Bronchial epithelial cell (primary cell): ENCODE measurements at regions not wholly inside any gene's neighbourhood (a gene's known extent, or its start where the extent isn't known, plus 50 kb on each side); places are given as distances from the start of the nearest gene placed in this dataset.

Source experiments
- DNase-seq: peaks from one replicate; pipeline ENCODE4 v3.0.0-alpha.2; 2010; ENCODE audit warnings: low read depth
- FAIRE-seq: peaks from 2 replicates; lab custom pipeline; 2011; peaks lifted over from hg19 to GRCh38; lab: Jason Lieb, UNC
- H3K27me3 ChIP-seq: 2 replicates; pipeline ENCODE4 v1.5.1; 2011; ENCODE audit warnings: low read length; ENCODE audit not compliant: control insufficient read depth, insufficient read depth
- H3K36me3 ChIP-seq: 2 replicates; pipeline ENCODE4 v1.5.1; 2011; ENCODE audit warnings: low read length; ENCODE audit not compliant: control insufficient read depth, insufficient read depth
- H3K4me3 ChIP-seq: 2 replicates; pipeline ENCODE4 v1.5.1; 2011; ENCODE audit warnings: mild to moderate bottlenecking, low read depth, low read length, control low read depth
- TF ChIP-seq, protein P1 (sequence below): IDR thresholded peaks from 2 replicates; pipeline ENCODE4 v1.5.1; 2011; ENCODE audit warnings: mild to moderate bottlenecking, moderate library complexity, low read length, control low read depth, inconsistent platforms; ENCODE audit not compliant: insufficient read depth, severe bottlenecking

DNA sequence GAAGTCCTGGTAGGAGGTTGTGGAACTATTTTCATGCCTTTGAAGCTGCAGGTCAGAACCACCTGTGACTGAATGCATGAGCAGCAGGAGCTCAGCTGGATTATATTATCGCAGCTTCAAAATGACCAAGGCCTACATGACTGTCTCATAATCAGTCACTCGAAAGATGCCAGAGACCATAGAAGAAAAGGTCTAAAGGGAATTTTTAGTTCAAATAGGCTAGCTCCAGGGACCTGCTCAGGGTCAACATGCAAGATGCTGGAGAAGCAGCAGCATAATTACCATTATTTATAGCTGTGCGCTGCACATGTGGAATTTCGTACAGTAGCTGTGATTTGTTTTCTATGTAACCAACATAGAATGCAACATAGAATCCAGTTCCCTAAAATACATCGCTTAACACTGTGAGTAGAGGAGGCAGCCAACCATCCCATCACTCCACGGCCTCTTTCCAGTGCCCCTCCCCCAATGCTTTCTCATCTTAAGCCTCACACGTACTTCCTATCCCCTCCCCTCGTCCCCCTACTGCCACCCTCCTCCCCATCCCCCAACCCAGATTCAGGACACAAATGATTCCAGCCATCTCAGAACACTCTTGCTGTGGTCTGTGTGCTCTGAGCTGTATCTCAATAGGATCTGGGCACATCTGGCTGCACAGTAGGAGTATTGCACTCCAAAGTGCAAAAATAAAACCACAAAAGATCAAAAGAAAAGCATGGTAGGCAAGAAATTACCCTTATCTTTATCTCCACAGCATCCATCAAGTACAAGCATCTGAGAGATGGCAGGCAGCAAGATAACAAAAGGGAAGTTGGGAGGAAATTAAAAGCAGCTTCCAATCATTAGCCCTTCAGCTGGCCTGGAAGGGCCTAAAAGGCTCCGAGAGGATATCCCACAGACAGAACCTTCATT, 352.8 kb upstream of the SEMA6D start:
- Histone ChIP-seq H3K27me3 (no peaks in the 10 kb centered on the region), H3K36me3 (no peaks in the 10 kb centered on the region), H3K4me3 (no peak overlapping the region)
- FAIRE-seq (no peak), DNase-seq (no peak)
- TF ChIP-seq, protein P1, sequence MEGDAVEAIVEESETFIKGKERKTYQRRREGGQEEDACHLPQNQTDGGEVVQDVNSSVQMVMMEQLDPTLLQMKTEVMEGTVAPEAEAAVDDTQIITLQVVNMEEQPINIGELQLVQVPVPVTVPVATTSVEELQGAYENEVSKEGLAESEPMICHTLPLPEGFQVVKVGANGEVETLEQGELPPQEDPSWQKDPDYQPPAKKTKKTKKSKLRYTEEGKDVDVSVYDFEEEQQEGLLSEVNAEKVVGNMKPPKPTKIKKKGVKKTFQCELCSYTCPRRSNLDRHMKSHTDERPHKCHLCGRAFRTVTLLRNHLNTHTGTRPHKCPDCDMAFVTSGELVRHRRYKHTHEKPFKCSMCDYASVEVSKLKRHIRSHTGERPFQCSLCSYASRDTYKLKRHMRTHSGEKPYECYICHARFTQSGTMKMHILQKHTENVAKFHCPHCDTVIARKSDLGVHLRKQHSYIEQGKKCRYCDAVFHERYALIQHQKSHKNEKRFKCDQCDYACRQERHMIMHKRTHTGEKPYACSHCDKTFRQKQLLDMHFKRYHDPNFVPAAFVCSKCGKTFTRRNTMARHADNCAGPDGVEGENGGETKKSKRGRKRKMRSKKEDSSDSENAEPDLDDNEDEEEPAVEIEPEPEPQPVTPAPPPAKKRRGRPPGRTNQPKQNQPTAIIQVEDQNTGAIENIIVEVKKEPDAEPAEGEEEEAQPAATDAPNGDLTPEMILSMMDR, result no peak

DNA sequence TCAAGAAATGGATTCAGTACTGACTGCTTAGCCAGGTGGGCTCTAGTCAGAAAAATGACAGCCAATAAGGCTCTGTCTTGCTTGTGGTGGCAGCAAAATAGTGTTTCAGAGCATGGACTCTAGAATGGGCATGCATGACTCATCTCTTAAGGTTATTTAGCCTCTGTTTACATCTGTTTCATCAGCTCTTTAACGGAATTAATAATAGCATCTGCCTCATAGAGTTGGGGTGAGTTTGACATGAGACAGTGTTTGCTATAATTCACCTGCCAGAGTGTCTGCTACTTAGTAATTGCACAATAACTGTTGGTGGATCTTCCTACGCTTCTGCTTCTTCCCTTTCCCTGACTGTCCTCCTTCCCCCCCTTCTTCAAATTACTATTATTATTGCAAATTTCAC, 350.4 kb upstream of the SEMA6D start:
- no peaks in the 10 kb centered on the region for H3K27me3 ChIP-seq
- DNase-seq (peak; percentile 36), FAIRE-seq (no peak)
- no peaks in the 10 kb centered on the region for H3K36me3 ChIP-seq
- no peak overlapping the region for H3K4me3 ChIP-seq
- TF ChIP-seq, protein P1, result no peak

DNA sequence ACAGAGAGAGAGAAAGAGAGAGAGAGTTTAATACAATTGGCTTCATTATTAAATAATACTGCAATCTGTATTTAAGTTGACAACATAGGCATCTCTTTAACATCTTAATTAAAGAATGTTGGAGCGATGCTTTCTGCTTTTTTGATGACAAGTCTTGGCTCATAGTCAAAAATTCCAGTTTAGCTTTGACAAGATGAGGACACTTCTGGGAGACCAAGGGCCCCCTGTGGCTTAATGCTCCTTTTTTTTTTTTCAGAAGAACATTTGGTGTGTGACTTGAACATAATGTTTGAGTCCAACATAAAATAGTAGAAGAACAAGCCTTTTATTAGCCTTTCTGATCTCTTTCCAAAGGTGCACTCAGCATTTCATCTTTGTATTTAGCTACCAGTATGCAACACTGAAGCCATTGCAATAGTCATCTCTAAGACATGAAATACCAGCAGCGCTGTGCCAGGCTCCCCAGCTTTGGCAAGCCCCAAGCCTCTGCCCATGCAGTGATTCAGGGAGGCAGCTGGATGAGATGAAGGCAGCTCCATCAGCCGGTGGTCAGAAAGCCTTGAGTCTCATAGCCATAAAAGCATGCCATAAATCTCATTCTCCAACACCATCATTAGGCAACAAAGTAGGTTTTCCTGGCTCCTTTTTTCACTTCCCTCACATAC, 349.4 kb upstream of the SEMA6D start:
- FAIRE-seq (no peak), DNase-seq (no peak)
- no peaks in the 10 kb centered on the region for H3K36me3 ChIP-seq
- no peaks in the 10 kb centered on the region for H3K27me3 ChIP-seq
- no peak overlapping the region for H3K4me3 ChIP-seq
- TF ChIP-seq, protein P1, result no peak

DNA sequence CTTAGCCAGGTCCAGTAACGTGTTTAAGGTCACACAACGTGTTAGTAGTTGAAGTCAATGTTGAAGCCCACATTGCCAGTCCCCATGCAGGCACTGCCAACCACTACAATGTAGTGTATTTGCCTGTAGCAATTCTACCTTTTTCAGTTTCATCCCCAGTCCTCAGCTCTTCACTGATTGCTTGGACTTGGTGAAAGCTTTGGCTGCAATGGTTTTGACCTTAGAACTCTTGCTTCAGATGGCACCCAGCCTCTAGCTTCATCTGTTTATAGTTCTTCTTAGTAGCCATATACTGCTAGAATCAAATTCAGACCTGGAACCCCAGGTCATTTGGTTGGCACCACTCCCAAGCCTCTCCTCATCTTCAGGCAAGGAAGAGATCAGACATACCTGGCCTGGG, 345.4 kb upstream of the SEMA6D start:
- no peak for FAIRE-seq
- no peaks in the 10 kb centered on the region for H3K27me3 ChIP-seq
- TF ChIP-seq, protein P1, result no peak
- H3K36me3 ChIP-seq, result no peaks in the 10 kb centered on the region
- no peak overlapping the region for H3K4me3 ChIP-seq
- no peak for DNase-seq

DNA sequence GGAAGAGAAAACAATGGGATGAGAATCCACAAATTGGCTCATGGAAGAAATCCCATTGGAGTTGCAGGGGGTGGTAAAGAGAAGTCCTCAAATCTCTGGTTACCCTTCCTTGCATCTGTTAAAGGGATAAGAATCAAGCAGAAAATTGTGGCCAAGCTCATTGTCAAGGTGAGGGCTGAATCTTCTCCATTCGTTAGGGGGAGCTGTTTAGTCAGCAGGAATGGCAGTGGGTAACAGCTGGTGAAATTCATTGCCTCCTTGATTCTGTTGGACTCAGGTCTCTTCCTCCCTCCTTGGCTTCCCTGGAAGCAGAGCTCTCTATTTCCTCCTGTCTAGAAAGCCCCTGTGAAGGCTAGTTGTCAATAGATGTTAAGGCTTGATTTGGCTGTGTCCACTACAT, 343.1 kb upstream of the SEMA6D start:
- FAIRE-seq, result peak; percentile 85
- H3K36me3 ChIP-seq, result no peaks in the 10 kb centered on the region
- DNase-seq, result peak; percentile 47
- no peaks in the 10 kb centered on the region for H3K27me3 ChIP-seq
- H3K4me3 ChIP-seq, result no peak overlapping the region
- TF ChIP-seq, protein P1, result peak; percentile 79
